PC-3 (cell line): ENCODE measurements at regions not wholly inside any gene's neighbourhood (a gene's known extent, or its start where the extent isn't known, plus 50 kb on each side); places are given as distances from the start of the nearest gene placed in this dataset.

Experiments used
- ATAC-seq: fragments of 200-7000 bp; cut with Tn5 transposase; 2 replicates; pipeline ENCODE4 v1.9.1; 2020; ENCODE audit warnings: mild to moderate bottlenecking, moderate library complexity
- BruUV-seq: library from RNA; stranded (reverse); fragments of 400-500 nt; replicated peaks from 2 replicates; lab custom pipeline; 2021; lab: Mats Ljungman, UMichigan
- CTCF ChIA-PET: fragments of 300-600 bp; sonication (Branson Sonifier 250); formaldehyde crosslinking; loops from one replicate; lab custom pipeline; 2022; ENCODE audit warnings: antibody characterized with exemption; lab: Charles Lee
- POLR2A ChIA-PET: fragments of 300-600 bp; sonication (Branson Sonifier 250); formaldehyde crosslinking; loops from one replicate; lab custom pipeline; 2022; ENCODE audit warnings: antibody characterized with exemption; ENCODE audit not compliant: unreplicated experiment; lab: Charles Lee
- DNase-seq: peaks from one replicate; pipeline ENCODE4 v3.0.0-alpha.2; 2015
- H2AFZ ChIP-seq: fragments of 300-600 bp; sonication (generic); 2 replicates; pipeline ENCODE4 v1.6.0; 2016; ENCODE audit warnings: antibody characterized with exemption, low read length
- H3F3A ChIP-seq: fragments of 300-600 bp; sonication (generic); one replicate; pipeline ENCODE4 v1.6.0; 2017; ENCODE audit warnings: antibody characterized with exemption, low read length, control low read depth, mild to moderate bottlenecking; ENCODE audit not compliant: unreplicated experiment
- H3K27ac ChIP-seq: fragments of 300-600 bp; sonication (generic); 2 replicates; pipeline ENCODE4 v1.5.1; 2016; ENCODE audit warnings: mild to moderate bottlenecking, low read length
- H3K27me3 ChIP-seq: fragments of 300-600 bp; sonication (generic); 2 replicates; pipeline ENCODE4 v1.6.1; 2016; ENCODE audit warnings: low read length, mixed read lengths
- H3K36me3 ChIP-seq: fragments of 300-600 bp; sonication (generic); 2 replicates; pipeline ENCODE4 v1.6.1; 2016; ENCODE audit warnings: low read depth, mixed run types, low read length, mixed read lengths
- H3K4me1 ChIP-seq: fragments of 300-600 bp; sonication (generic); 2 replicates; pipeline ENCODE4 v1.5.1; 2016; ENCODE audit warnings: low read length; ENCODE audit not compliant: insufficient read depth
- H3K4me2 ChIP-seq: fragments of 300-600 bp; sonication (generic); 2 replicates; pipeline ENCODE4 v1.6.0; 2016; ENCODE audit warnings: low read length
- H3K4me3 ChIP-seq: fragments of 300-600 bp; sonication (generic); 2 replicates; pipeline ENCODE4 v1.5.1; 2016; ENCODE audit warnings: mild to moderate bottlenecking, low read length, mixed read lengths
- H3K79me2 ChIP-seq: fragments of 300-600 bp; sonication (generic); 2 replicates; pipeline ENCODE4 v1.6.1; 2017; ENCODE audit warnings: low read length, mixed read lengths
- H3K9ac ChIP-seq: fragments of 300-600 bp; sonication (generic); 2 replicates; pipeline ENCODE4 v1.6.0; 2016; ENCODE audit warnings: mild to moderate bottlenecking, low read length
- H3K9me2 ChIP-seq: fragments of 300-600 bp; sonication (generic); replicated peaks from 2 replicates; pipeline ENCODE4 v1.6.1; 2016; ENCODE audit warnings: mixed run types, low read length, mixed read lengths
- H3K9me3 ChIP-seq: fragments of 300-600 bp; sonication (generic); 2 replicates; pipeline ENCODE4 v1.6.1; 2016; ENCODE audit warnings: low read length, mixed read lengths
- H4K20me1 ChIP-seq: fragments of 300-600 bp; sonication (generic); 2 replicates; pipeline ENCODE4 v1.6.1; 2016; ENCODE audit warnings: low read length, mixed read lengths
- CTCF ChIP-seq: fragments of 300-600 bp; sonication (generic); conservative IDR thresholded peaks from 2 replicates; pipeline ENCODE4 v1.5.1; 2017; ENCODE audit warnings: antibody characterized with exemption, low read depth, mild to moderate bottlenecking, low read length
- EZH2 ChIP-seq: fragments of 300-600 bp; sonication (generic); IDR thresholded peaks from one replicate; pipeline ENCODE4 v1.6.1; 2017; ENCODE audit warnings: antibody characterized with exemption, mild to moderate bottlenecking, low read length; ENCODE audit not compliant: unreplicated experiment
- EZH2phosphoT487 ChIP-seq: fragments of 300-600 bp; sonication (generic); IDR thresholded peaks from 2 replicates; pipeline ENCODE4 v1.6.1; 2018; ENCODE audit warnings: mild to moderate bottlenecking, antibody characterized with exemption, low read length, borderline replicate concordance
- intact Hi-C: fragments of 100-400 bp; cut with micrococcal nuclease; formaldehyde crosslinking; loops from 2 replicates; pipeline ENCODE4 v1.9.0; 2023

- Histone ChIP-seq H3K4me3 (no peak overlapping the region), H3K27ac (no peak overlapping the region), H2AFZ (no peak overlapping the region), H3K27me3 (no peaks in the 10 kb centered on the region), H3K4me1 (no peaks in the 10 kb centered on the region), H3K4me2 (no peak overlapping the region), H3K9me2 (no peaks in the 10 kb centered on the region), H3K79me2 (no peaks in the 10 kb centered on the region), H4K20me1 (no peaks in the 10 kb centered on the region), H3K9ac (no peak overlapping the region), H3F3A (no peaks in the 10 kb centered on the region), H3K9me3 (peaks cover 17% of the 10 kb centered on the region; the same call in 1 of the 2 replicates), H3K36me3 (0 out of 2 replicates have a peak, but pooled peaks cover 2% of the 10 kb centered on the region)
- DNase-seq (no peak), ATAC-seq (no peak)
- BruUV-seq, result no TSS peak
- no peak for TF ChIP-seq EZH2
- no peak for TF ChIP-seq CTCF
- no peak for TF ChIP-seq EZH2phosphoT487
- intact Hi-C loops, result no loop called here
- ChIA-PET POLR2A (no interaction called here), CTCF (no interaction called here)
These were observed 97.9 kb downstream of the EDEM1 start for GRCh38 chr3:5285439-5285838.

GRCh38 chr3:5290915-5291314 is 103.4 kb downstream of the EDEM1 start:
- no peak for TF ChIP-seq EZH2phosphoT487
- TF ChIP-seq CTCF, result no peak
- no peak for TF ChIP-seq EZH2
- ChIA-PET CTCF (no interaction called here), POLR2A (no interaction called here)
- Histone ChIP-seq H3K36me3 (no peaks in the 10 kb centered on the region), H3K4me2 (no peak overlapping the region), H3K9ac (no peak overlapping the region), H3K79me2 (no peaks in the 10 kb centered on the region), H3K27me3 (no peaks in the 10 kb centered on the region), H3K9me3 (0 out of 2 replicates have a peak, but pooled peaks cover 2% of the 10 kb centered on the region), H2AFZ (no peak overlapping the region), H3K4me1 (no peaks in the 10 kb centered on the region), H3K9me2 (0 out of 2 replicates have a peak, but pooled peaks cover 3% of the 10 kb centered on the region), H4K20me1 (no peaks in the 10 kb centered on the region), H3K4me3 (no peak overlapping the region), H3K27ac (no peak overlapping the region), H3F3A (no peaks in the 10 kb centered on the region)
- BruUV-seq, result no TSS peak
- intact Hi-C loops, result no loop called here
- ATAC-seq (no peak), DNase-seq (no peak)

GRCh38 chr3:5292512-5292911 is 105.0 kb downstream of the EDEM1 start:
- H3K36me3 ChIP-seq, result no peaks in the 10 kb centered on the region
- DNase-seq (no peak), ATAC-seq (no peak)
- H2AFZ ChIP-seq, result no peak overlapping the region
- H3K79me2 ChIP-seq, result no peaks in the 10 kb centered on the region
- H3K9me2 ChIP-seq, result 0 out of 2 replicates have a peak, but pooled peaks cover 3% of the 10 kb centered on the region
- no peaks in the 10 kb centered on the region for H3K4me1 ChIP-seq
- H4K20me1 ChIP-seq, result no peaks in the 10 kb centered on the region
- ChIA-PET CTCF (no interaction called here), POLR2A (interaction anchor here (0.5 kb wide), 1 partner anchor 41 kb away, joined by 3 read pairs; no protein-coding TSS in a partner anchor)
- H3K9ac ChIP-seq, result no peak overlapping the region
- no TSS peak for BruUV-seq
- no peak overlapping the region for H3K27ac ChIP-seq
- intact Hi-C loops, result no loop called here
- no peak overlapping the region for H3K4me2 ChIP-seq
- no peaks in the 10 kb centered on the region for H3K27me3 ChIP-seq
- H3K4me3 ChIP-seq, result no peak overlapping the region
- 0 out of 2 replicates have a peak, but pooled peaks cover 2% of the 10 kb centered on the region for H3K9me3 ChIP-seq
- TF ChIP-seq CTCF (no peak), EZH2 (no peak), EZH2phosphoT487 (no peak)
- H3F3A ChIP-seq, result no peaks in the 10 kb centered on the region
